Mammary epithelial cell (primary cell): ENCODE measurements at regions not wholly inside any gene's neighbourhood (a gene's known extent, or its start where the extent isn't known, plus 50 kb on each side); places are given as distances from the start of the nearest gene placed in this dataset.

Experiments used
- EZH2 ChIP-seq: IDR thresholded peaks from 2 replicates; pipeline ENCODE4 v1.6.1; 2012; ENCODE audit warnings: low read length, inconsistent platforms, borderline replicate concordance
- TF ChIP-seq, protein P1 (sequence below), 2 donors: IDR thresholded peaks in 1 of 2; conservative IDR thresholded peaks in 1 of 2; 2 replicates each; pipeline ENCODE4 v1.5.1; 2011 to 2012; ENCODE audit warnings: inconsistent platforms in 2 of 2, low read length in 2 of 2, mild to moderate bottlenecking in 2 of 2, control low read depth in 1 of 2, low read depth in 1 of 2; ENCODE audit not compliant: insufficient read depth in 1 of 2; ENCODE audit errors: extremely low read depth in 1 of 2

DNA sequence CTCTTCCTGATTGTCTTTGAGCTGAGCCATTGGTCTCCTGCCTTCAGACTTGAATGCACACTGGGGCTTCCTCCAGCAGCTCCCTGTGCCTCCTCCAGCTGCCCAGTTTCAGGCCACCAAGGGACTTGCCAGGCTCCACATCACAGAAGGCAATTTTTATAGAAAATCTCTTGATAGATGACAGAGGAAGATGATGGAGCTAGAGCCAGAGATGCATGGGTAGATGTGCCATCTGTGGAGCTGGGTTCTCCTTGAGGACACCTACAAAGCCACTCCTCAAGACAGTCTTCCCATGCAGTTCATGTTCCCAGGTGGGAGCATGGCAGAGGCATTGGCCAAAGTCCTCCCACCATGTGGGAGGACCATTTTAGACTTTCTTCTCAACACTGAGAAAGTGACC is 239.6 kb upstream of the IRX1 start:
- TF ChIP-seq, protein P1, sequence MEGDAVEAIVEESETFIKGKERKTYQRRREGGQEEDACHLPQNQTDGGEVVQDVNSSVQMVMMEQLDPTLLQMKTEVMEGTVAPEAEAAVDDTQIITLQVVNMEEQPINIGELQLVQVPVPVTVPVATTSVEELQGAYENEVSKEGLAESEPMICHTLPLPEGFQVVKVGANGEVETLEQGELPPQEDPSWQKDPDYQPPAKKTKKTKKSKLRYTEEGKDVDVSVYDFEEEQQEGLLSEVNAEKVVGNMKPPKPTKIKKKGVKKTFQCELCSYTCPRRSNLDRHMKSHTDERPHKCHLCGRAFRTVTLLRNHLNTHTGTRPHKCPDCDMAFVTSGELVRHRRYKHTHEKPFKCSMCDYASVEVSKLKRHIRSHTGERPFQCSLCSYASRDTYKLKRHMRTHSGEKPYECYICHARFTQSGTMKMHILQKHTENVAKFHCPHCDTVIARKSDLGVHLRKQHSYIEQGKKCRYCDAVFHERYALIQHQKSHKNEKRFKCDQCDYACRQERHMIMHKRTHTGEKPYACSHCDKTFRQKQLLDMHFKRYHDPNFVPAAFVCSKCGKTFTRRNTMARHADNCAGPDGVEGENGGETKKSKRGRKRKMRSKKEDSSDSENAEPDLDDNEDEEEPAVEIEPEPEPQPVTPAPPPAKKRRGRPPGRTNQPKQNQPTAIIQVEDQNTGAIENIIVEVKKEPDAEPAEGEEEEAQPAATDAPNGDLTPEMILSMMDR (conservative IDR thresholded peaks at IDR 0.05 in 1 of 2, IDR thresholded peaks at IDR 0.05 in 1 of 2; ENCODE audit: extremely low read depth in 1 of 2, insufficient read depth in 1 of 2, low read depth in 1 of 2, low read length in 2 of 2), result no peak
- no peak for TF ChIP-seq EZH2
